ENCODE measurements at regions not wholly inside any gene's neighbourhood (a gene's known extent, or its start where the extent isn't known, plus 50 kb on each side); places are given as distances from the start of the nearest gene placed in this dataset.

- no peak overlapping the region for H3K27ac ChIP-seq
- no peaks in the 10 kb centered on the region for H3K36me3 ChIP-seq
- H3K4me1 ChIP-seq, result no peaks in the 10 kb centered on the region
- no peak overlapping the region for H3K4me3 ChIP-seq
- no peaks in the 10 kb centered on the region for H3K27me3 ChIP-seq
- DNase-seq, result no peak
- no peaks in the 10 kb centered on the region; the same call in 1 of the 2 replicates for H3K9me3 ChIP-seq (replicated peaks)
Measured at GRCh38 chr11:59302991-59303390, 55.7 kb upstream of the OR5AN1 start.

- no peak overlapping the region for H3K27ac ChIP-seq
- no peaks in the 10 kb centered on the region for H3K27me3 ChIP-seq
- H3K36me3 ChIP-seq, result no peaks in the 10 kb centered on the region
- no peaks in the 10 kb centered on the region for H3K9me3 ChIP-seq (replicated peaks)
- no peaks in the 10 kb centered on the region for H3K4me1 ChIP-seq
- no peak for DNase-seq
- H3K4me3 ChIP-seq, result no peak overlapping the region
Measured at GRCh38 chr11:59295435-59295834, 63.3 kb upstream of the OR5AN1 start.

GRCh38 chr11:59292611-59293010, 66.1 kb upstream of the OR5AN1 start:
- no peaks in the 10 kb centered on the region for H3K9me3 ChIP-seq (replicated peaks)

GRCh38 chr11:59291228-59291627, 67.5 kb upstream of the OR5AN1 start:
- Histone ChIP-seq H3K27ac (no peak overlapping the region), H3K27me3 (no peaks in the 10 kb centered on the region), H3K36me3 (no peaks in the 10 kb centered on the region), H3K4me3 (no peak overlapping the region), H3K9me3 (replicated peaks) (no peaks in the 10 kb centered on the region), H3K4me1 (no peaks in the 10 kb centered on the region)
- DNase-seq, result no peak

More at GRCh38 chr11:59292611-59293010, 66.1 kb upstream of the OR5AN1 start:
- no peak overlapping the region for H3K27ac ChIP-seq
- H3K4me1 ChIP-seq, result no peaks in the 10 kb centered on the region
- no peaks in the 10 kb centered on the region for H3K36me3 ChIP-seq
- no peaks in the 10 kb centered on the region for H3K27me3 ChIP-seq
- no peak overlapping the region for H3K4me3 ChIP-seq
- DNase-seq, result no peak

GRCh38 chr11:59289356-59290181, 69.1 kb upstream of the OR5AN1 start:
- H3K27me3 ChIP-seq, result no peaks in the 10 kb centered on the region
- no peak overlapping the region for H3K27ac ChIP-seq
- no peaks in the 10 kb centered on the region for H3K4me1 ChIP-seq
- no peak for DNase-seq
- no peaks in the 10 kb centered on the region for H3K9me3 ChIP-seq (replicated peaks)
- no peak overlapping the region for H3K4me3 ChIP-seq
- H3K36me3 ChIP-seq, result no peaks in the 10 kb centered on the region

GRCh38 chr11:59285716-59286260, 72.9 kb upstream of the OR5AN1 start:
- Histone ChIP-seq H3K27ac (no peak overlapping the region), H3K36me3 (no peaks in the 10 kb centered on the region), H3K4me3 (no peak overlapping the region), H3K27me3 (no peaks in the 10 kb centered on the region), H3K4me1 (no peaks in the 10 kb centered on the region), H3K9me3 (replicated peaks) (no peaks in the 10 kb centered on the region)
- DNase-seq, result no peak

- Histone ChIP-seq H3K4me3 (no peak overlapping the region), H3K4me1 (no peaks in the 10 kb centered on the region), H3K9me3 (replicated peaks) (no peaks in the 10 kb centered on the region), H3K27me3 (no peaks in the 10 kb centered on the region), H3K27ac (no peak overlapping the region), H3K36me3 (no peaks in the 10 kb centered on the region)
- no peak for DNase-seq
Measured at GRCh38 chr11:59284773-59285129, 72.0 kb upstream of the MPEG1 start.

GRCh38 chr11:59283825-59284772, 71.4 kb upstream of the MPEG1 start:
- Histone ChIP-seq H3K4me1 (no peaks in the 10 kb centered on the region), H3K9me3 (replicated peaks) (no peaks in the 10 kb centered on the region), H3K36me3 (no peaks in the 10 kb centered on the region), H3K27me3 (no peaks in the 10 kb centered on the region), H3K4me3 (no peak overlapping the region), H3K27ac (no peak overlapping the region)
- DNase-seq, result peak; percentile 30 to 70

- H3K4me1 ChIP-seq, result no peaks in the 10 kb centered on the region
- no peaks in the 10 kb centered on the region for H3K36me3 ChIP-seq
- no peaks in the 10 kb centered on the region for H3K9me3 ChIP-seq (replicated peaks)
- no peak for DNase-seq
- no peaks in the 10 kb centered on the region for H3K27me3 ChIP-seq
- H3K27ac ChIP-seq, result no peak overlapping the region
- no peak overlapping the region for H3K4me3 ChIP-seq
Measured at GRCh38 chr11:59283311-59283710, 70.6 kb upstream of the MPEG1 start.

GRCh38 chr11:59281177-59281576, 68.5 kb upstream of the MPEG1 start:
- no peaks in the 10 kb centered on the region for H3K9me3 ChIP-seq (replicated peaks)
- H3K27ac ChIP-seq, result no peak overlapping the region
- H3K27me3 ChIP-seq, result no peaks in the 10 kb centered on the region
- H3K4me1 ChIP-seq, result no peaks in the 10 kb centered on the region
- no peak overlapping the region for H3K4me3 ChIP-seq
- DNase-seq, result no peak
- H3K36me3 ChIP-seq, result no peaks in the 10 kb centered on the region

- Histone ChIP-seq H3K27me3 (no peaks in the 10 kb centered on the region), H3K4me1 (no peaks in the 10 kb centered on the region), H3K4me3 (no peak overlapping the region), H3K9me3 (replicated peaks) (no peaks in the 10 kb centered on the region), H3K27ac (no peak overlapping the region), H3K36me3 (no peaks in the 10 kb centered on the region)
- no peak for DNase-seq
Measured at GRCh38 chr11:59273373-59273841, 60.7 kb upstream of the MPEG1 start.

- H3K27ac ChIP-seq, result no peak overlapping the region
- no peaks in the 10 kb centered on the region for H3K4me1 ChIP-seq
- no peaks in the 10 kb centered on the region for H3K36me3 ChIP-seq
- DNase-seq, result no peak
- no peaks in the 10 kb centered on the region for H3K27me3 ChIP-seq
- no peaks in the 10 kb centered on the region for H3K9me3 ChIP-seq (replicated peaks)
- no peak overlapping the region for H3K4me3 ChIP-seq
Measured at GRCh38 chr11:59272771-59273372, 60.1 kb upstream of the MPEG1 start.

GRCh38 chr11:59271811-59272327, 59.1 kb upstream of the MPEG1 start:
- no peak overlapping the region for H3K27ac ChIP-seq
- H3K27me3 ChIP-seq, result no peaks in the 10 kb centered on the region
- no peaks in the 10 kb centered on the region for H3K4me1 ChIP-seq
- H3K36me3 ChIP-seq, result no peaks in the 10 kb centered on the region
- H3K4me3 ChIP-seq, result no peak overlapping the region
- H3K9me3 ChIP-seq (replicated peaks), result no peaks in the 10 kb centered on the region
- no peak for DNase-seq

GRCh38 chr11:59271247-59271755, 58.6 kb upstream of the MPEG1 start:
- Histone ChIP-seq H3K27ac (no peak overlapping the region), H3K4me1 (no peaks in the 10 kb centered on the region), H3K27me3 (no peaks in the 10 kb centered on the region), H3K36me3 (no peaks in the 10 kb centered on the region), H3K9me3 (replicated peaks) (no peaks in the 10 kb centered on the region), H3K4me3 (no peak overlapping the region)
- DNase-seq, result no peak
